Nephron (organoid): ENCODE measurements at regions not wholly inside any gene's neighbourhood (a gene's known extent, or its start where the extent isn't known, plus 50 kb on each side); places are given as distances from the start of the nearest gene placed in this dataset.

Source experiments
- H3K27ac Mint-ChIP-seq, 3 experiments: 2 replicates each; pipeline ENCODE4 v1.8.0; 2020; ENCODE audit warnings: mixed read lengths in 3 of 3, mild to moderate bottlenecking in 2 of 3, moderate library complexity in 1 of 3
- H3K27me3 Mint-ChIP-seq: 2 replicates; pipeline ENCODE4 v1.8.0; 2021; ENCODE audit warnings: low read depth, mild to moderate bottlenecking, moderate library complexity, mixed read lengths
- H3K36me3 Mint-ChIP-seq: 2 replicates; pipeline ENCODE4 v1.8.0; 2020; ENCODE audit warnings: low read depth, mixed read lengths
- H3K4me1 Mint-ChIP-seq: 2 replicates; pipeline ENCODE4 v1.8.0; 2020; ENCODE audit warnings: mixed read lengths
- H3K4me3 Mint-ChIP-seq, 3 experiments: 2 replicates each; pipeline ENCODE4 v1.8.0; 2020; ENCODE audit warnings: mild to moderate bottlenecking in 3 of 3, mixed read lengths in 3 of 3, moderate library complexity in 2 of 3
- H3K9me3 Mint-ChIP-seq: 2 replicates; pipeline ENCODE4 v1.8.0; 2020; ENCODE audit warnings: mixed read lengths
- CTCF ChIP-seq, 3 experiments: fragments of 200-600 bp; sonication (generic); IDR thresholded peaks; one replicate each; pipeline ENCODE4 v1.5.0; 2021; ENCODE audit warnings: antibody characterized with exemption in 3 of 3; ENCODE audit not compliant: unreplicated experiment in 3 of 3

GRCh38 chr5:125222597-125223240, 476.3 kb upstream of the ZNF608 start:
- Mint-ChIP-seq H3K9me3 (peaks cover 14% of the 10 kb centered on the region), H3K36me3 (peaks cover 3% of the 10 kb centered on the region), H3K4me3 (no peak overlapping the region), H3K4me1 (no peaks in the 10 kb centered on the region), H3K27me3 (peaks cover 12% of the 10 kb centered on the region), H3K27ac (no peak overlapping the region)
- no peak for TF ChIP-seq CTCF (IDR thresholded peaks at IDR 0.05; ENCODE audit: unreplicated experiment in 3 of 3)

GRCh38 chr5:125225424-125225823, 479.0 kb upstream of the ZNF608 start:
- H3K9me3 Mint-ChIP-seq: no peaks in the 10 kb centered on the region
- no peak overlapping the region for H3K27ac Mint-ChIP-seq
- H3K4me3 Mint-ChIP-seq: no peak overlapping the region
- no peaks in the 10 kb centered on the region for H3K36me3 Mint-ChIP-seq
- no peak for TF ChIP-seq CTCF (IDR thresholded peaks at IDR 0.05; ENCODE audit: unreplicated experiment in 3 of 3)
- H3K27me3 Mint-ChIP-seq: peaks cover 8% of the 10 kb centered on the region
- H3K4me1 Mint-ChIP-seq: peaks cover 12% of the 10 kb centered on the region

GRCh38 chr5:125226825-125227224, 480.4 kb upstream of the ZNF608 start:
- no peak overlapping the region for H3K4me3 Mint-ChIP-seq
- peaks cover 8% of the 10 kb centered on the region for H3K27me3 Mint-ChIP-seq
- no peaks in the 10 kb centered on the region for H3K9me3 Mint-ChIP-seq
- no peak for TF ChIP-seq CTCF (IDR thresholded peaks at IDR 0.05; ENCODE audit: unreplicated experiment in 3 of 3)
- H3K4me1 Mint-ChIP-seq: peaks cover 12% of the 10 kb centered on the region
- H3K36me3 Mint-ChIP-seq: no peaks in the 10 kb centered on the region
- peak overlapping the region in 1 of 3 experiments; percentile 35 for H3K27ac Mint-ChIP-seq

GRCh38 chr5:125227333-125228095, 481.1 kb upstream of the ZNF608 start:
- Mint-ChIP-seq H3K36me3 (no peaks in the 10 kb centered on the region), H3K9me3 (no peaks in the 10 kb centered on the region), H3K4me3 (no peak overlapping the region), H3K4me1 (peaks cover 14% of the 10 kb centered on the region), H3K27me3 (peaks cover 8% of the 10 kb centered on the region), H3K27ac (peak overlapping the region in 2 of 3 experiments; percentile 1 to 4)
- peak; percentile 20 to 41 (median 24) for TF ChIP-seq CTCF (IDR thresholded peaks at IDR 0.05; ENCODE audit: unreplicated experiment in 3 of 3)

- H3K36me3 Mint-ChIP-seq: no peaks in the 10 kb centered on the region
- TF ChIP-seq CTCF (IDR thresholded peaks at IDR 0.05; ENCODE audit: unreplicated experiment in 3 of 3): no peak
- peaks cover 23% of the 10 kb centered on the region for H3K4me1 Mint-ChIP-seq
- no peak overlapping the region for H3K4me3 Mint-ChIP-seq
- H3K27me3 Mint-ChIP-seq: peaks cover 8% of the 10 kb centered on the region
- peak overlapping the region in 2 of 3 experiments; percentile 1 to 4 for H3K27ac Mint-ChIP-seq
- no peaks in the 10 kb centered on the region for H3K9me3 Mint-ChIP-seq
These were observed 482.1 kb upstream of the ZNF608 start for GRCh38 chr5:125228363-125229070.
